ENCODE measurements at regions not wholly inside any gene's neighbourhood (a gene's known extent, or its start where the extent isn't known, plus 50 kb on each side); places are given as distances from the start of the nearest gene placed in this dataset.

- in situ Hi-C loops (cut with MboI; ENCODE audit: low pct_unique_long_range_greater_than_20kb, low sequenced_read_pairs, unreplicated experiment): no loop called here
- TF ChIP-seq CTCF (IDR thresholded peaks at IDR 0.05; ENCODE audit: extremely low read depth, insufficient read depth, missing control alignments): no peak
- no peak for DNase-seq (ENCODE audit: low spot score)
These were observed 184.7 kb downstream of the LACC1 start for GRCh38 chr13:44064357-44064756.

GRCh38 chr13:44068169-44068568, 188.5 kb downstream of the LACC1 start:
- DNase-seq (ENCODE audit: low spot score): no peak
- no peak for TF ChIP-seq CTCF (IDR thresholded peaks at IDR 0.05; ENCODE audit: extremely low read depth, insufficient read depth, missing control alignments)
- in situ Hi-C loops (cut with MboI; ENCODE audit: low pct_unique_long_range_greater_than_20kb, low sequenced_read_pairs, unreplicated experiment): no loop called here

- no peak for DNase-seq (ENCODE audit: low spot score)
- no peak for TF ChIP-seq CTCF (IDR thresholded peaks at IDR 0.05; ENCODE audit: extremely low read depth, insufficient read depth, missing control alignments)
- in situ Hi-C loops (cut with MboI; ENCODE audit: low pct_unique_long_range_greater_than_20kb, low sequenced_read_pairs, unreplicated experiment): no loop called here
These were observed 189.0 kb downstream of the LACC1 start for GRCh38 chr13:44068737-44069136.

DNA sequence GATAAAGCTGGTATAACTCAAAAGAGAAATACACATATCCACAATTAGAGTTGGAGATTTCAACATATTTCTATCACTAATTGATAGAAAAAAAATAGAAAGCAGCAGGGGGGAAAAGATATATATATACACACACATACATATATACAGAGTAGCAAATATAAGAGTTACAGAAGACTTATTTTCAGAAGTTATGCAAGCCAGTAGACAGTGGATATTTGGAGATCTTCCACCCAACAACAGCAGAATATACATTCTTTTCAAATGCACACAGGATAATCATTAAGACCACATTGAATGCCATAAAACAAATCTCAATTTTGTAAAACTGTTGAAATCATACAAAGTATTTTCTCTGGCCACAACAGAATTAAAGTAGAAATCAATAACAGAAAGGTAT, 192.8 kb downstream of the LACC1 start:
- no peak for DNase-seq (ENCODE audit: low spot score)
- in situ Hi-C loops (cut with MboI; ENCODE audit: low pct_unique_long_range_greater_than_20kb, low sequenced_read_pairs, unreplicated experiment): no loop called here
- TF ChIP-seq CTCF (IDR thresholded peaks at IDR 0.05; ENCODE audit: extremely low read depth, insufficient read depth, missing control alignments): no peak

- DNase-seq (ENCODE audit: low spot score): no peak
- in situ Hi-C loops (cut with MboI; ENCODE audit: low pct_unique_long_range_greater_than_20kb, low sequenced_read_pairs, unreplicated experiment): no loop called here
- no peak for TF ChIP-seq CTCF (IDR thresholded peaks at IDR 0.05; ENCODE audit: extremely low read depth, insufficient read depth, missing control alignments)
These were observed 194.9 kb downstream of the LACC1 start for GRCh38 chr13:44074611-44075010.

- in situ Hi-C loops (cut with MboI; ENCODE audit: low pct_unique_long_range_greater_than_20kb, low sequenced_read_pairs, unreplicated experiment): no loop called here
- TF ChIP-seq CTCF (IDR thresholded peaks at IDR 0.05; ENCODE audit: extremely low read depth, insufficient read depth, missing control alignments): no peak
- DNase-seq (ENCODE audit: low spot score): no peak
These were observed 195.4 kb downstream of the LACC1 start for GRCh38 chr13:44075113-44075512.

DNA sequence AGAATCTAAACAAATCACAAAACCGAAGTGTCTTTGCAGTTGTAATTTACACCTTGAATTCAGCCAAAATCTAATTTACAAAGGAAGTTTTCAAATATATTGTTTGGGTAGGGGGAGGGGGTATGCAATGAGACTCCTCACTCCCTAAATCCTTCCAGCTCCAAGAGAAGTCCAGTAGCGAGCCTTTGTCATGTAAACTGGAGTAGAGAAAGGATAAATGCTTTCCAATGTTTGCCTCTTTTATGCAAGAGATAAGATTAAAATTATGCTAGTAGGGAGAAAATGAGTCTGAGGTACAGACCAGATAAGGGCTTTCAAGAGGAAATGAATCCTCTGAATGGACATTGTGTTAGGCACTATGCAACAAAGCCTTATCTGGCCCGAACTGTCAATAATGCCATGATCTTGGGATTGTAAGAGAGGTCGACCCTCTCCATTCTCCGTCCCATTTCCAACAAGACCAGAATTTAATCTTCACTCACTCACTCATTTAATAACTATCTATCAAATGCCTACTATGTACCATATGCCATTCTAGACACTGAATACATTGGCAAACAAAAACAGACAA, 199.2 kb downstream of the LACC1 start:
- TF ChIP-seq CTCF (IDR thresholded peaks at IDR 0.05; ENCODE audit: extremely low read depth, insufficient read depth, missing control alignments): no peak
- no peak for DNase-seq (ENCODE audit: low spot score)
- in situ Hi-C loops (cut with MboI; ENCODE audit: low pct_unique_long_range_greater_than_20kb, low sequenced_read_pairs, unreplicated experiment): no loop called here
